Parathyroid adenoma (tissue), 2 donors: ENCODE measurements at regions not wholly inside any gene's neighbourhood (a gene's known extent, or its start where the extent isn't known, plus 50 kb on each side); places are given as distances from the start of the nearest gene placed in this dataset.

Experiments
- H2AFZ ChIP-seq: fragments of 300-600 bp; sonication (generic); one replicate; pipeline ENCODE4 v1.7.0; 2017; ENCODE audit warnings: antibody characterized with exemption, mild to moderate bottlenecking
- H3K27ac ChIP-seq: fragments of 300-600 bp; sonication (generic); one replicate; pipeline ENCODE4 v1.7.0; 2017
- H3K27me3 ChIP-seq: fragments of 300-600 bp; sonication (generic); one replicate; pipeline ENCODE4 v1.7.0; 2017; ENCODE audit warnings: low read length; ENCODE audit not compliant: control insufficient read depth, insufficient read depth
- H3K36me3 ChIP-seq: fragments of 300-600 bp; sonication (generic); one replicate; pipeline ENCODE4 v1.7.0; 2017; ENCODE audit warnings: low read length; ENCODE audit not compliant: control insufficient read depth, insufficient read depth
- H3K4me1 ChIP-seq: fragments of 300-600 bp; sonication (generic); one replicate; pipeline ENCODE4 v1.7.0; 2017; ENCODE audit warnings: control low read depth
- H3K4me2 ChIP-seq: fragments of 300-600 bp; sonication (generic); one replicate; pipeline ENCODE4 v1.7.0; 2017; ENCODE audit warnings: low read length
- H3K4me3 ChIP-seq: fragments of 300-600 bp; sonication (generic); one replicate; pipeline ENCODE4 v1.7.0; 2017; ENCODE audit warnings: low read depth, low read length
- H3K79me2 ChIP-seq: fragments of 300-600 bp; sonication (generic); one replicate; pipeline ENCODE4 v1.7.0; 2017; ENCODE audit warnings: control low read depth
- H3K9ac ChIP-seq: fragments of 300-600 bp; sonication (generic); one replicate; pipeline ENCODE4 v1.7.0; 2017; ENCODE audit warnings: mild to moderate bottlenecking
- H3K9me3 ChIP-seq: fragments of 300-600 bp; sonication (generic); one replicate; pipeline ENCODE4 v1.7.0; 2017; ENCODE audit warnings: low read length; ENCODE audit not compliant: control insufficient read depth
- CTCF ChIP-seq: fragments of 300-600 bp; sonication (generic); IDR thresholded peaks from one replicate; pipeline ENCODE4 v1.7.0; 2017; ENCODE audit warnings: antibody characterized with exemption, mild to moderate bottlenecking
- donor health status: primary hyperparathyroidism.

- Histone ChIP-seq H3K27me3 (no peaks in the 10 kb centered on the region), H3K9ac (no peak overlapping the region), H2AFZ (no peak overlapping the region), H3K4me3 (no peak overlapping the region), H3K27ac (no peak overlapping the region), H3K4me2 (no peak overlapping the region), H3K4me1 (no peaks in the 10 kb centered on the region), H3K79me2 (no peaks in the 10 kb centered on the region), H3K36me3 (no peaks in the 10 kb centered on the region), H3K9me3 (no peaks in the 10 kb centered on the region)
- no peak for TF ChIP-seq CTCF
These were observed 339.0 kb upstream of the PRKCQ start for GRCh38 chr10:6919077-6919476.

GRCh38 chr10:6918305-6918704, 338.2 kb upstream of the PRKCQ start:
- Histone ChIP-seq H3K79me2 (no peaks in the 10 kb centered on the region), H3K9ac (no peak overlapping the region), H3K36me3 (no peaks in the 10 kb centered on the region), H3K4me2 (no peak overlapping the region), H3K27ac (no peak overlapping the region), H3K4me3 (no peak overlapping the region), H3K4me1 (no peaks in the 10 kb centered on the region), H2AFZ (no peak overlapping the region), H3K27me3 (no peaks in the 10 kb centered on the region), H3K9me3 (no peaks in the 10 kb centered on the region)
- TF ChIP-seq CTCF: no peak

DNA sequence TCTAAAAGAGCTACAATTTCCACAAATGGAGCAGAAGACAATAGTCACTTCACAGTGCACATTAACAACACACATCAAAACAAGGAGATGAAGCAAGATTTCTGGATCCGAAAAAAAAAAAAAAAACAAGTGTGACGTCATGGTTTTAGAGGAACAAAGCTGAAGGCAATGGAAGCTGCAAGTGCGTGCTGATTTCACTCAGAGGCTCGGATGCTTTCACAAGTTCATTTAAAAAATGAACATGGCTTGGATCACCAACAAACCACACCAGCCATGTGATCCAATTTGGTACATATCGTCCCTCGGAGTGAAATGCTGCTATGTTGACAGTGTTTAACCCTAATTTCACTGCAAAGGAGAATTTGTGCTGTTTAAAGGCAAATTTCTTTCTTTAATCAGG, 337.0 kb upstream of the PRKCQ start:
- no peaks in the 10 kb centered on the region for H3K4me1 ChIP-seq
- TF ChIP-seq CTCF: no peak
- no peaks in the 10 kb centered on the region for H3K79me2 ChIP-seq
- H3K9ac ChIP-seq: no peak overlapping the region
- no peak overlapping the region for H2AFZ ChIP-seq
- H3K27ac ChIP-seq: no peak overlapping the region
- no peaks in the 10 kb centered on the region for H3K9me3 ChIP-seq
- no peak overlapping the region for H3K4me2 ChIP-seq
- H3K4me3 ChIP-seq: no peak overlapping the region
- no peaks in the 10 kb centered on the region for H3K27me3 ChIP-seq
- H3K36me3 ChIP-seq: no peaks in the 10 kb centered on the region

- H2AFZ ChIP-seq: no peak overlapping the region
These were observed 336.5 kb upstream of the PRKCQ start for GRCh38 chr10:6916601-6917000.

More at GRCh38 chr10:6916601-6917000, 336.5 kb upstream of the PRKCQ start:
- no peaks in the 10 kb centered on the region for H3K4me1 ChIP-seq
- no peak for TF ChIP-seq CTCF
- no peaks in the 10 kb centered on the region for H3K9me3 ChIP-seq
- H3K36me3 ChIP-seq: no peaks in the 10 kb centered on the region
- no peak overlapping the region for H3K9ac ChIP-seq
- H3K27me3 ChIP-seq: no peaks in the 10 kb centered on the region
- H3K4me2 ChIP-seq: no peak overlapping the region
- no peak overlapping the region for H3K4me3 ChIP-seq
- H3K27ac ChIP-seq: no peak overlapping the region
- H3K79me2 ChIP-seq: no peaks in the 10 kb centered on the region
